Heart right ventricle (tissue), 16 donors: ENCODE measurements at regions not wholly inside any gene's neighbourhood (a gene's known extent, or its start where the extent isn't known, plus 50 kb on each side); places are given as distances from the start of the nearest gene placed in this dataset.

Experiments
- ATAC-seq, 8 donors: fragments of 200-7000 bp; cut with Tn5 transposase; one replicate each; pipeline ENCODE4 v1.9.1; 2020; ENCODE audit warnings: mild to moderate bottlenecking in 8 of 8, moderate library complexity in 8 of 8, moderate number of reproducible peaks in 1 of 8
- DNase-seq, 2 donors: peaks; one replicate each; pipeline ENCODE4 v3.0.0-alpha.2; 2020
- H3K27ac ChIP-seq, 10 donors: fragments of 200-600 bp; sonication (generic) in 2 of 10; one replicate each; pipeline versions ENCODE4 v1.5.0 to v1.8.0; 2020 to 2022; ENCODE audit warnings: mild to moderate bottlenecking in 3 of 10
- H3K27me3 ChIP-seq, 7 donors: fragments of 200-600 bp; one replicate each; pipeline ENCODE4 v1.8.0; 2021 to 2022; ENCODE audit warnings: mild to moderate bottlenecking in 2 of 7
- H3K36me3 ChIP-seq, 9 donors: fragments of 200-600 bp; sonication (generic) in 1 of 9; one replicate each; pipeline versions ENCODE4 v1.5.0 to v1.8.0; 2020 to 2022; ENCODE audit warnings: mild to moderate bottlenecking in 2 of 9
- H3K4me1 ChIP-seq, 9 donors: fragments of 200-600 bp; sonication (generic) in 1 of 9; one replicate each; pipeline versions ENCODE4 v1.5.0 to v1.8.0; 2020 to 2022; ENCODE audit warnings: mild to moderate bottlenecking in 4 of 9
- H3K4me3 ChIP-seq, 10 donors: fragments of 200-600 bp; sonication (generic) in 2 of 10; one replicate each; pipeline versions ENCODE4 v1.5.0 to v1.8.0; 2020 to 2022; ENCODE audit warnings: mild to moderate bottlenecking in 7 of 10, moderate library complexity in 2 of 10
- H3K9me3 ChIP-seq, 11 donors: fragments of 200-600 bp in 10 of 11; sonication (generic) in 2 of 11; one replicate each; pipeline versions ENCODE4 v1.5.0 to v1.8.0; 2013 to 2022; ENCODE audit warnings: mild to moderate bottlenecking in 2 of 11, control low read depth in 1 of 11, moderate library complexity in 1 of 11
- CTCF ChIP-seq, 9 donors: fragments of 200-600 bp; sonication (generic) in 2 of 9; IDR thresholded peaks; one replicate each; pipeline versions ENCODE4 v1.5.0 to v1.8.0; 2021 to 2022; ENCODE audit warnings: antibody characterized with exemption in 9 of 9, mild to moderate bottlenecking in 5 of 9, moderate library complexity in 1 of 9
- WGBS, 2 donors: extraction: QIAGEN DNeasy Blood & Tissue Kit; methylation state at CpG; one replicate each; pipeline ENCODE4 v1.1.7; 2013; ENCODE audit warnings: inconsistent platforms in 1 of 2; 5-methylcytosine and 5-hydroxymethylcytosine counted together
- intact Hi-C, 10 donors: fragments of 100-400 bp; cut with DNase I; formaldehyde crosslinking; loops; one replicate each; pipeline versions ENCODE4 v1.11.1 to v1.14.2; 2022
- donor health status: Arrhythmogenic right ventricular cardiomyopathy.
- donor health status: ischemic (EF 13 %, LVEDD 7.1; RV severe dilation, severe dysfunction).
- donor health status: healthy with polysubstance abuse.
- donor health status: DM: no; HTN: yes; CAD: no.
- donor health status: DM: no; HTN: no; CAD: no.
- donor health status: ischemic (EF 25% LVEDD 6.9; RV normal size, moderate dysfunction).
- donor health status: ischemic (EF 25% LVEDD 5.7; RV mildly dilated, moderate dysfunction).
- donor health status: healthy.
- donor health status: DM: yes; HTN: yes; CAD: no.
- donor health status: Ischemic cardiomyopathy.
- donor health status: ischemic (EF 35%, LVEDD 5.7; RV mildly dilated, moderate dysfunction).
- donor health status: nonischemic (EF 11% LVEDD 7.7; RV severe dilation, severe dysfunction).
- donor health status: DM: yes; HTN: yes; CAD: no.
- donor health status: PGD.
- donor health status: ischemic (EF 29% LVEDD 5.4; RV normal size, mild dysfunction).
- donor health status: nonischemic (EF 23%, LVEDD 6.1; RV moderate dilation, normal function).

GRCh38 chr2:120886534-120887319, 151.1 kb downstream of the GLI2 start:
- H3K4me3 ChIP-seq, result no peak overlapping the region
- no peak for TF ChIP-seq CTCF (IDR thresholded peaks at IDR 0.05)
- no peak overlapping the region for H3K27ac ChIP-seq
- H3K36me3 ChIP-seq, result no peaks in the 10 kb centered on the region
- peaks cover 0 to 8% (median 0%) of the 10 kb centered on the region in 9 donors for H3K4me1 ChIP-seq
- H3K27me3 ChIP-seq, result no peaks in the 10 kb centered on the region
- peaks cover 0 to 3% (median 0%) of the 10 kb centered on the region in 11 donors for H3K9me3 ChIP-seq
- WGBS, 2 donors, result 81 to 85% methylated on average over 18 of the region's 18 CpGs
- ATAC-seq, result no peak
- intact Hi-C loops, result no loop called here
- DNase-seq, result no peak

- no peak overlapping the region for H3K27ac ChIP-seq
- DNase-seq (no peak), ATAC-seq (no peak)
- no peaks in the 10 kb centered on the region for H3K27me3 ChIP-seq
- peaks cover 0 to 3% (median 0%) of the 10 kb centered on the region in 11 donors for H3K9me3 ChIP-seq
- TF ChIP-seq CTCF (IDR thresholded peaks at IDR 0.05), result no peak
- H3K36me3 ChIP-seq, result no peaks in the 10 kb centered on the region
- peaks cover 0 to 3% (median 0%) of the 10 kb centered on the region in 9 donors for H3K4me1 ChIP-seq
- no peak overlapping the region for H3K4me3 ChIP-seq
- 80 to 81% methylated on average over 11 of the region's 11 CpGs for WGBS, 2 donors
- intact Hi-C loops, result no loop called here
These were observed 151.6 kb downstream of the GLI2 start for GRCh38 chr2:120887320-120887697.

- ATAC-seq, result no peak
- DNase-seq, result no peak
- H3K27ac ChIP-seq, result no peak overlapping the region
- no peak overlapping the region for H3K4me3 ChIP-seq
- peaks cover 0 to 3% (median 0%) of the 10 kb centered on the region in 11 donors for H3K9me3 ChIP-seq
- no peaks in the 10 kb centered on the region for H3K36me3 ChIP-seq
- no peak for TF ChIP-seq CTCF (IDR thresholded peaks at IDR 0.05)
- H3K4me1 ChIP-seq, result peaks cover 0 to 3% (median 2%) of the 10 kb centered on the region in 9 donors
- H3K27me3 ChIP-seq, result no peaks in the 10 kb centered on the region
- 85 to 87% methylated on average over 14 of the region's 14 CpGs for WGBS, 2 donors
- intact Hi-C loops, result no loop called here
These were observed 152.1 kb downstream of the GLI2 start for GRCh38 chr2:120887741-120888231.

GRCh38 chr2:120888851-120889250, 153.2 kb downstream of the GLI2 start:
- WGBS, 2 donors, result 91% methylated on average over 10 of the region's 10 CpGs

More at GRCh38 chr2:120888851-120889250, 153.2 kb downstream of the GLI2 start:
- H3K4me1 ChIP-seq, result peaks cover 0 to 14% (median 8%) of the 10 kb centered on the region in 9 donors
- DNase-seq (no peak), ATAC-seq (no peak)
- no peaks in the 10 kb centered on the region for H3K27me3 ChIP-seq
- H3K27ac ChIP-seq, result no peak overlapping the region
- TF ChIP-seq CTCF (IDR thresholded peaks at IDR 0.05), result no peak
- H3K36me3 ChIP-seq, result no peaks in the 10 kb centered on the region
- intact Hi-C loops, result no loop called here
- H3K4me3 ChIP-seq, result no peak overlapping the region
- peaks cover 0 to 3% (median 0%) of the 10 kb centered on the region in 11 donors for H3K9me3 ChIP-seq
